Bronchial epithelial cell (primary cell): ENCODE measurements at regions not wholly inside any gene's neighbourhood (a gene's known extent, or its start where the extent isn't known, plus 50 kb on each side); places are given as distances from the start of the nearest gene placed in this dataset.
"Not testable (repeated sequence)": the region's sequence is repeated elsewhere in the genome, so short reads cannot be mapped to it uniquely, and the experiment has no call there.

Source experiments
- DNase-seq: peaks from one replicate; pipeline ENCODE4 v3.0.0-alpha.2; 2010; ENCODE audit warnings: low read depth
- FAIRE-seq: peaks from 2 replicates; lab custom pipeline; 2011; peaks lifted over from hg19 to GRCh38; lab: Jason Lieb, UNC
- H3K27me3 ChIP-seq: 2 replicates; pipeline ENCODE4 v1.5.1; 2011; ENCODE audit warnings: low read length; ENCODE audit not compliant: control insufficient read depth, insufficient read depth
- H3K36me3 ChIP-seq: 2 replicates; pipeline ENCODE4 v1.5.1; 2011; ENCODE audit warnings: low read length; ENCODE audit not compliant: control insufficient read depth, insufficient read depth
- H3K4me3 ChIP-seq: 2 replicates; pipeline ENCODE4 v1.5.1; 2011; ENCODE audit warnings: mild to moderate bottlenecking, low read depth, low read length, control low read depth
- CTCF ChIP-seq: IDR thresholded peaks from 2 replicates; pipeline ENCODE4 v1.5.1; 2011; ENCODE audit warnings: mild to moderate bottlenecking, moderate library complexity, low read length, control low read depth, inconsistent platforms; ENCODE audit not compliant: insufficient read depth, severe bottlenecking

GRCh38 chr5:12615141-12615820 lies 711.0 kb upstream of the CTNND2 start:
- TF ChIP-seq CTCF: no peak
- Histone ChIP-seq H3K27me3 (no peaks in the 10 kb centered on the region), H3K4me3 (no peak overlapping the region), H3K36me3 (no peaks in the 10 kb centered on the region)
- DNase-seq: no peak
- FAIRE-seq: no peak

GRCh38 chr5:12614608-12615007 lies 710.4 kb upstream of the CTNND2 start:
- TF ChIP-seq CTCF: no peak
- no peak for FAIRE-seq
- no peaks in the 10 kb centered on the region for H3K27me3 ChIP-seq
- no peak overlapping the region for H3K4me3 ChIP-seq
- no peak for DNase-seq
- H3K36me3 ChIP-seq: no peaks in the 10 kb centered on the region

GRCh38 chr5:12611132-12611531 lies 706.9 kb upstream of the CTNND2 start:
- FAIRE-seq (no peak), DNase-seq (no peak)
- no peaks in the 10 kb centered on the region for H3K27me3 ChIP-seq
- no peaks in the 10 kb centered on the region for H3K36me3 ChIP-seq
- no peak for TF ChIP-seq CTCF
- H3K4me3 ChIP-seq: no peak overlapping the region

- H3K4me3 ChIP-seq, DNase-seq, FAIRE-seq, H3K36me3 ChIP-seq, H3K27me3 ChIP-seq: not testable (repeated sequence)
These were observed 703.6 kb upstream of the CTNND2 start for GRCh38 chr5:12607817-12608216.

- FAIRE-seq (no peak), DNase-seq (no peak)
- no peak for TF ChIP-seq CTCF
- no peaks in the 10 kb centered on the region for H3K27me3 ChIP-seq
- H3K4me3 ChIP-seq: no peak overlapping the region
- H3K36me3 ChIP-seq: no peaks in the 10 kb centered on the region
These were observed 688.0 kb upstream of the CTNND2 start for GRCh38 chr5:12592228-12592627.

- no peak for DNase-seq
- FAIRE-seq: no peak
- Histone ChIP-seq H3K36me3 (no peaks in the 10 kb centered on the region), H3K27me3 (no peaks in the 10 kb centered on the region), H3K4me3 (no peak overlapping the region)
- TF ChIP-seq CTCF: no peak
These were observed 682.2 kb upstream of the CTNND2 start for GRCh38 chr5:12586406-12586805.

GRCh38 chr5:12578803-12579202 lies 674.6 kb upstream of the CTNND2 start:
- H3K36me3 ChIP-seq, H3K27me3 ChIP-seq, H3K4me3 ChIP-seq, FAIRE-seq, DNase-seq: not testable (repeated sequence)

GRCh38 chr5:12576953-12577352 lies 672.7 kb upstream of the CTNND2 start:
- FAIRE-seq: not testable (repeated sequence)

GRCh38 chr5:12574298-12575093 lies 670.2 kb upstream of the CTNND2 start:
- H3K4me3 ChIP-seq, FAIRE-seq, DNase-seq: not testable (repeated sequence)

More at GRCh38 chr5:12576953-12577352, 672.7 kb upstream of the CTNND2 start:
- H3K4me3 ChIP-seq, H3K27me3 ChIP-seq, H3K36me3 ChIP-seq, DNase-seq: not testable (repeated sequence)

More at GRCh38 chr5:12574298-12575093, 670.2 kb upstream of the CTNND2 start:
- not testable (repeated sequence) for H3K36me3 ChIP-seq, H3K27me3 ChIP-seq
